SK-N-SH (cell line): ENCODE measurements at regions not wholly inside any gene's neighbourhood (a gene's known extent, or its start where the extent isn't known, plus 50 kb on each side); places are given as distances from the start of the nearest gene placed in this dataset.

ENCODE experiments used
- CTCF ChIA-PET: fragments of 300-600, 350-600 bp; formaldehyde crosslinking; extraction: SDS; loops from one replicate; lab custom pipeline; 2021; lab: Yijun Ruan, JAX
- POLR2A ChIA-PET: fragments of 350-600 bp; sonication (Branson Sonifier 250); formaldehyde crosslinking; extraction: SDS; loops from one replicate; lab custom pipeline; 2020; ENCODE audit warnings: antibody characterized with exemption, inconsistent platforms; lab: Yijun Ruan, JAX
- DNase-seq: peaks from one replicate; pipeline ENCODE4 v3.0.0; 2012
- H2AFZ ChIP-seq: fragments of 200-600 bp; sonication (generic); 2 replicates; pipeline ENCODE4 v1.8.1; 2016; ENCODE audit warnings: antibody characterized with exemption, mild to moderate bottlenecking, low read depth
- H3F3A ChIP-seq: fragments of 200-600 bp; sonication (generic); replicated peaks from 2 replicates; pipeline ENCODE3; 2016; ENCODE audit warnings: antibody characterized with exemption, mild to moderate bottlenecking; ENCODE audit not compliant: insufficient read depth
- H3K27ac ChIP-seq, 2 experiments: fragments of 200-500 bp in 1 of 2; fragments of 200-600 bp in 1 of 2; sonication (Bioruptor generic) in 1 of 2; sonication (generic), shearing (Covaris generic) in 1 of 2; 2 replicates each; pipeline versions ENCODE4 v1.5.1 to v1.6.1; 2014 to 2016; ENCODE audit warnings: low read depth in 2 of 2, inconsistent platforms in 1 of 2, low read length in 1 of 2, mild to moderate bottlenecking in 1 of 2, mixed read lengths in 1 of 2
- H3K27me3 ChIP-seq: fragments of 200-600 bp; sonication (generic), shearing (Covaris generic); 2 replicates; pipeline ENCODE4 v1.6.1; 2016; ENCODE audit warnings: mixed run types; ENCODE audit not compliant: insufficient read depth
- H3K36me3 ChIP-seq, 2 experiments: fragments of 200-500 bp in 1 of 2; fragments of 200-600 bp in 1 of 2; sonication (Bioruptor generic) in 1 of 2; sonication (generic) in 1 of 2; replicated peaks in 1 of 2; 2 replicates each; pipeline versions ENCODE3 to v1.5.1; 2014 to 2016; ENCODE audit warnings: low read length in 1 of 2, mild to moderate bottlenecking in 1 of 2; ENCODE audit not compliant: insufficient read depth in 2 of 2, control insufficient read depth in 1 of 2
- H3K4me1 ChIP-seq, 2 experiments: fragments of 200-500 bp in 1 of 2; fragments of 200-600 bp in 1 of 2; sonication (Bioruptor generic) in 1 of 2; sonication (generic), shearing (Covaris generic) in 1 of 2; 2 replicates each; pipeline versions ENCODE4 v1.5.1 to v1.6.1; 2014 to 2016; ENCODE audit warnings: low read depth in 1 of 2, low read length in 1 of 2, mixed run types in 1 of 2; ENCODE audit not compliant: insufficient read depth in 2 of 2, control insufficient read depth in 1 of 2
- H3K4me2 ChIP-seq: fragments of 200-600 bp; sonication (generic), shearing (Covaris generic); 2 replicates; pipeline ENCODE4 v1.6.1; 2017; ENCODE audit warnings: mixed run types
- H3K4me3 ChIP-seq, 2 experiments: fragments of 200-500 bp in 1 of 2; fragments of 200-600 bp in 1 of 2; sonication (Bioruptor generic) in 1 of 2; sonication (generic), shearing (Covaris generic) in 1 of 2; 2 replicates each; pipeline versions ENCODE4 v1.5.1 to v1.8.1; 2014 to 2016; ENCODE audit warnings: low read depth in 2 of 2, inconsistent platforms in 1 of 2, low read length in 1 of 2, mild to moderate bottlenecking in 1 of 2, mixed read lengths in 1 of 2, moderate library complexity in 1 of 2
- H3K79me2 ChIP-seq: fragments of 200-600 bp; sonication (generic); 2 replicates; pipeline ENCODE4 v1.8.1; 2017; ENCODE audit warnings: mild to moderate bottlenecking; ENCODE audit not compliant: insufficient read depth
- H3K9ac ChIP-seq: fragments of 200-600 bp; sonication (generic); 2 replicates; pipeline ENCODE4 v1.6.1; 2017; ENCODE audit warnings: mixed run types
- H3K9me2 ChIP-seq: fragments of 200-600 bp; sonication (generic); 2 replicates; pipeline ENCODE4 v1.6.1; 2017; ENCODE audit warnings: mixed run types
- H3K9me3 ChIP-seq: fragments of 200-600 bp; sonication (generic); 2 replicates; pipeline ENCODE4 v1.6.1; 2017; ENCODE audit warnings: mixed run types, mild to moderate bottlenecking, moderate library complexity
- H4K20me1 ChIP-seq: fragments of 200-600 bp; sonication (generic); 2 replicates; pipeline ENCODE4 v1.6.1; 2017; ENCODE audit warnings: mild to moderate bottlenecking, mixed run types; ENCODE audit not compliant: insufficient read depth
- FOSL2 ChIP-seq: IDR thresholded peaks from 2 replicates; pipeline ENCODE4 v1.4.0; 2012; ENCODE audit warnings: low read depth, mild to moderate bottlenecking, moderate library complexity, borderline replicate concordance
- FOXM1 ChIP-seq: IDR thresholded peaks from 2 replicates; pipeline ENCODE4 v1.4.0; 2012; ENCODE audit warnings: low read depth, mild to moderate bottlenecking
- GATA2 ChIP-seq: sonication (generic); formaldehyde crosslinking; IDR thresholded peaks from 2 replicates; pipeline ENCODE4 v1.5.0; 2020; ENCODE audit warnings: mild to moderate bottlenecking, missing genetic modification reagents
- MEF2A ChIP-seq: IDR thresholded peaks from 2 replicates; pipeline ENCODE4 v1.4.0; 2012; ENCODE audit warnings: low read depth, borderline replicate concordance
- MXI1 ChIP-seq: IDR thresholded peaks from 2 replicates; pipeline ENCODE4 v1.6.1; 2012; ENCODE audit warnings: mild to moderate bottlenecking, low read depth, low read length, improper control_type of control experiment
- NFIC ChIP-seq: IDR thresholded peaks from 2 replicates; pipeline ENCODE4 v1.4.0; 2012; ENCODE audit warnings: borderline replicate concordance
- NRF1 ChIP-seq: IDR thresholded peaks from 2 replicates; pipeline ENCODE4 v1.6.1; 2012; ENCODE audit warnings: low read depth, mild to moderate bottlenecking, low read length
- RAD21 ChIP-seq: IDR thresholded peaks from 2 replicates; pipeline ENCODE4 v1.6.1; 2012; ENCODE audit warnings: mild to moderate bottlenecking, low read length
- RCOR1 ChIP-seq: fragments of 150-350 bp; IDR thresholded peaks from 2 replicates; pipeline ENCODE4 v1.6.1; 2017; ENCODE audit warnings: antibody characterized with exemption, low read length
- SIN3A ChIP-seq: IDR thresholded peaks from 2 replicates; pipeline ENCODE4 v1.6.1; 2012; ENCODE audit warnings: low read depth, mild to moderate bottlenecking, low read length, moderate library complexity, borderline replicate concordance
- SMC3 ChIP-seq: IDR thresholded peaks from 2 replicates; pipeline ENCODE4 v1.6.1; 2012; ENCODE audit warnings: low read depth, low read length, improper control_type of control experiment
- TCF12 ChIP-seq: IDR thresholded peaks from 2 replicates; pipeline ENCODE4 v1.4.0; 2012
- ZBTB33 ChIP-seq: IDR thresholded peaks from 2 replicates; pipeline ENCODE4 v1.4.0; 2012; ENCODE audit warnings: low read depth, borderline replicate concordance
- WGBS: methylation state at CpG from one replicate; pipeline ENCODE4 v1.1.6; 2017; ENCODE audit warnings: low lambda C conversion rate; 5-methylcytosine and 5-hydroxymethylcytosine counted together

DNA sequence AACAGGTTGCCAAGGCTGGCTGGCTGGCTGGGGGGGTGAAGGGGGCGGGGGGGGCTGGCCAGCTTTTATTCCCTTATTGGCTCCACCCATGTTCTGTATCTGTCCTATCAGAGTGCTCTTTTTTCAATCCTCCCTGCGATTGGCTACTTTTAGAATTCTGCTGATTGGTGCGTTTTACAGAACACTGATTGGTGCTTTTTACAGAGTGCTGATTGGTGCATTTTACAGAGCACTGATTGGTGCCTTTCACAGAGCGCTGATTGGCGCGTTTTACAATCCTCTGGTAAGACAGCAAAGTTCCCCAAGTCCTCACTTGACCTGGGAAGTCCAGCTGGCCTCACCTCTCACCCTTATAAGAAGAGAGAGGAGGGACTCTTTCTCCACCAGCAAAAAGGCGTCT is 175.9 kb downstream of the ERCC6L2 start (continued):
- TF ChIP-seq ZBTB33: no peak
- TF ChIP-seq RAD21: no peak
- TF ChIP-seq MEF2A: no peak
- no peak for TF ChIP-seq NRF1

GRCh38 chr9:96050861-96051155 is 175.3 kb downstream of the ERCC6L2 start:
- H3K4me1 ChIP-seq: no peaks in the 10 kb centered on the region; a peak in 1 of 4 replicates
- no peaks in the 10 kb centered on the region for H3K9me2 ChIP-seq
- no peak overlapping the region for H3K4me2 ChIP-seq
- no peak overlapping the region for H3K9ac ChIP-seq
- H3K36me3 ChIP-seq: no peaks in the 10 kb centered on the region
- no peaks in the 10 kb centered on the region for H4K20me1 ChIP-seq
- POLR2A ChIA-PET: no interaction called here
- 90% methylated on average over 7 of the region's 7 CpGs for WGBS
- no peak overlapping the region for H2AFZ ChIP-seq
- H3K27me3 ChIP-seq: peaks cover 9% of the 10 kb centered on the region; the same call in 1 of the 2 replicates
- H3K9me3 ChIP-seq: no peaks in the 10 kb centered on the region
- H3F3A ChIP-seq: no peaks in the 10 kb centered on the region
- no peak for DNase-seq
- no peak overlapping the region for H3K27ac ChIP-seq
- H3K79me2 ChIP-seq: no peaks in the 10 kb centered on the region
- CTCF ChIA-PET: no interaction called here
- H3K4me3 ChIP-seq: no peak overlapping the region
- TF ChIP-seq FOSL2: no peak
- no peak for TF ChIP-seq SIN3A
- TF ChIP-seq SMC3: no peak
- no peak for TF ChIP-seq ZBTB33
- no peak for TF ChIP-seq FOXM1
- TF ChIP-seq RCOR1: no peak
- no peak for TF ChIP-seq GATA2
- TF ChIP-seq MXI1: no peak
- no peak for TF ChIP-seq MEF2A
- TF ChIP-seq TCF12: no peak
- no peak for TF ChIP-seq NRF1
- TF ChIP-seq NFIC: no peak
